Stimulated activated CD8-positive, alpha-beta memory T cell treated with anti-CD3 and anti-CD28 coated beads, Interleukin-4, amount 100 ng/mL, for 48 hours (primary cell): ENCODE measurements at regions not wholly inside any gene's neighbourhood (a gene's known extent, or its start where the extent isn't known, plus 50 kb on each side); places are given as distances from the start of the nearest gene placed in this dataset.

Experiments
- DNase-seq: peaks from one replicate; pipeline ENCODE4 v3.0.0-alpha.2; 2020

DNA sequence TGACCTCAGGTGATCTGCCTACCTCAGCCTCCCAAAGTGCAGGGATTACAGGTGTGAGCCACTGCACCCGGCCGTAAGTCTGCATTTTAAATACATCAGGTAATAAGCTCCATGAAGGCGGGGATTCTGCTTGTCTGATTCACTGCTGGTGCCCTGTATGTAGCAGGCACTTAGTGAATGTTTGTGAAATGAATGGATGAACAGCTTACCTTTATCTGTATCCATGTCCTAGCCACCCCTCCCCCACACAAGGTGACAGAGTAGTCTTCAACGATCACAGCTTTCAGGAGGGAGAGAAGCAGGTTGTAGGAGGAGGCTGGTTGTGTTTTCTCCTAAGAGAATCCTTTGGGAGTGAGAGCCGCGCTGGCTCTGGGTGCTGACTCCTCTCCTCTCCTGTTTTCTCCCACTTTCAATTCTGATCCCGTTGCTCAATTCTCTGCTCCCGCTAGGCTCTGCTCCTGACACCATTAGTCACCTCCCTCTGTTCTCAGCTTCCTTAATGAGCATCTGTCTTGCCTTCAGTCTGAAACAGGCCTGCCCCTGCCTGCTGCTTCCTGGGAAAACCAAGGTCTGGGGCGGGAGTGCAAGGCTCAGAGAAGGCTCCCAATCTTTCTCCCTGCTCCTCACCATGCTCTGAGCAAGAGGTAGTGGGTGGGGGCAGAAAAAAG lies 88.8 kb upstream of the CTNNA1 start:
- DNase-seq: no peak

- no peak for DNase-seq
Observed at GRCh38 chr5:138663561-138663960, 88.4 kb upstream of the HSPA9 start.

DNA sequence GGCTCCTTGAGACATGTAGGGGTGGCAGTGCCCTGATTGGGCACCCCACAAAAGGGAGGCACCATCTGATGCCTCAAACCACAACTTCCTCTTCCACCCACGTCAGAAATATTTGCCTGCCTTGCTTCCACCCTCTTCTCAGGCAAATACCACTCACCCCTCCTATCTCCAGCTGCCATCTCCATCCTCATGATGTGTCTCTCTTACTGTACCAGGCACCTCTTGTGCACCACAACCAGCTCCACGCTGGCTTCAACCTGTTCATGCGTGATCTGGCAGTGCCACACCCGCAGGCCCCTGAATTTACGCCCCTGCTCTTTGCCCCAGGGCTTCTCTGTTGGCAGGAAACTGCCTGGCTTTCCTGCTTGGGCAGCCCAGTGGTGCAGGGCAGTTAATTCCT lies 87.8 kb upstream of the HSPA9 start:
- no peak for DNase-seq

- peak; percentile 51 for DNase-seq
Observed at GRCh38 chr5:138662599-138662998, 87.4 kb upstream of the HSPA9 start.

DNA sequence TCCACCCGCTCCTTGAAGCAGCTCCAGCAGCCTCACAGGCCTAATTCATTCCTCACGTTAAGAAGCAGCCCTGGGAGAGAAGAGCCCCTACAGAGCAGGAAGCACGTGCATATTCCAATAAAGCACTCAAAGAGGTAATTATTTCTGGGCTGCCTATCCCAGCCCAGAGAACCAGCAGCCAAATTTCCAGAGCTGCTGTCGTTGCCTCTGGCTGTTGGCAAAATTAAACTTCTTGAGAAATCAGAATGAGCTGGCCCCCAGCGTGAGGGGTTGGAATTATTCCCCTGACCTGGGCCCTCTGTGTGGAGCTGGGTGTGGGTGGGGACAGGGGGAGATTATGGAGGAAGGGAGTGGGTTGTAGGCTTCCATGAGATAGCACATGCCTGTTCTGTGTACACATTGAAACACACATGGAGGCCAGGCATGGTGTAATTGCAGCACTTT lies 86.8 kb upstream of the HSPA9 start:
- DNase-seq: no peak

DNA sequence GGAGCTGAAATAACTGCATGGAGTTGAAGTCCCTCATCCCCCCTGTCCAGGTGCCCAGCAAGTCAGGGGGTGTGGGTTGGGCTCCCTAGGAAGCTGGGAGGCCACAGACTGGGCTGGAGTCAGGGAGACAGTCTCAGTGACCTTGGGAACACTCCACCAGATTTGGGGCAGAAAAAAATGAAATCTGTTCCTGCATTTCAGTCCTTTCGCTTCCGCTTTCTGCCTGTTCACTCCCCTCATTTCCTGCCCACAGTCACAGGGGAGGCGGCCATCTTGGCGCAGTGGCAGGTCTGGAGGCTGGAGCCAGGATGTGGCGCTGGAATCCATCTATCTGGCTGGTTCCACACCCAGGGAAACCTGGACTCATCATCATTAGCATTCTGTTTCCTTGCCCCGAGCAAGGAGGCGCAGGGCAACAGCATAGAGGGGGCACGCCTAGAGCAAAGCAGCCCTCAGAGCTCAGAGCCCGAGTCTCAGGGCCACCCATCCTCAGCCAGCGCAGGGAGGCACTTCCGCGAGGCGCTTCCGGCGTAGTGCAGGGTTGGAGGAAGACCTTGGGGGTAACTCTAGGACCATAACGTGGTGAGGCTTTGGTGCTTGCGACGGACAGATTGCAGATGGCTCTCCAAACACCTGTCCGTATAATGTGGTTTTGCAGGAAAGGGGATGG lies 86.2 kb upstream of the HSPA9 start:
- no peak for DNase-seq

- DNase-seq: no peak
Observed at GRCh38 chr5:138660051-138660572, 84.9 kb upstream of the HSPA9 start.

DNA sequence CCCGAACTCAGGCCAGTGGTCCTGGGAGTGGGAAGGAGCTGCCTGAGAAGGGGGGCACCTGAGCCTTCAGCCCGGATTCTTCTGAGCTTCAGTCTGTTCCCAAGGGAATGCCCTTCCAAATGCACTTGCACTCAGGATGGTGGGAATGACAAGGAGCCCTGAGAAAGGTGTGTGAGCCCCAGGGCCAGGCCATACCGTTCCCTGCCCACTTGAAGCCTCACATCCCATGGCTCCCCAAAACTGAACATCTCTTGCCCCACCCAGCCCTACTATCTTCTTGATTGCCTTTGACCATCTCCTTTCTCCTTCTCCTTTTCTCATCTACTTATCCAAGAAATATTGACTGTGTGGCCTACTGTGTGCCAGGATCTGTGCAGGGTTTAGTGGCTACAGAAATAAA lies 84.4 kb upstream of the HSPA9 start:
- DNase-seq: no peak

DNA sequence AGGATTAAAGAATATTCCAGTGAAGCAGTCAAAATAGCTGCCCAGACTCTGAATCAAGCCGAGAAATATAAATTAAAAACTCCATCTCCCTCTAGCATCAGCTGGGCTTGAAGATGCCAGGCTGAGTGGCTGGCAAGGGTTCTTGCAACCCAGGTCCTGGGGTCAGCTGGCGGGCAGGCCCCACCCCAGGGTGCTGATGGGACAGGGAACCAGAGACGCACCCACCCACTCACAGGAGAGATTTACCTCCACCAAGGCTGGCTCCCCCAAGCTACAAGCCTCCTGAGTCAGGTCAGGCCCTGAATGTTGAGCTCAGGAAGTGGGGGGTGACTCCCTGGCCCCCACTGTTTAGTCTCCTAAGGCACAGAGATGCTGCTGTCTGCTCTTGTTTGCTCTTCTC lies 83.9 kb upstream of the HSPA9 start:
- DNase-seq: no peak

GRCh38 chr5:138658676-138659075 lies 83.5 kb upstream of the HSPA9 start:
- DNase-seq: no peak

DNA sequence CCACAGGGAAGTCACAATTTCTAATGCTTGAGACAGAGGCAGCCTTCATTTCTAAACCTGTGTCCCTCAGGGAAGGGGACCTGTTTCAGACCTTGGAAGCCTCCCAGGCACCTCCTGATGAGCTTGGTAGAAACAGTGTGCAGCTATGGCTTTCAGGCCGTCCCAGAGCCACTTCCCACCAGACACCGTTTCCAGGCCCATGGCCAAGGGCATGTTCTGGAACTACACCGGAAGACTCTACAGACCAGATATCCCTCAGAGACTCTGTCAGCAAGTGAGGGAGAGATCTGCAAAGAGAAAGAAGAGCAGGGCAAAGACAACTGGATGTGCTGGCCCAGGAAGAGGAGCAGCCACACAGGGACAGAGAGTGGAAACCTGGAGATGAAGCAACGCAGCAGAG lies 82.2 kb upstream of the HSPA9 start:
- DNase-seq: no peak

GRCh38 chr5:138656916-138657315 lies 81.7 kb upstream of the HSPA9 start:
- DNase-seq: no peak

DNA sequence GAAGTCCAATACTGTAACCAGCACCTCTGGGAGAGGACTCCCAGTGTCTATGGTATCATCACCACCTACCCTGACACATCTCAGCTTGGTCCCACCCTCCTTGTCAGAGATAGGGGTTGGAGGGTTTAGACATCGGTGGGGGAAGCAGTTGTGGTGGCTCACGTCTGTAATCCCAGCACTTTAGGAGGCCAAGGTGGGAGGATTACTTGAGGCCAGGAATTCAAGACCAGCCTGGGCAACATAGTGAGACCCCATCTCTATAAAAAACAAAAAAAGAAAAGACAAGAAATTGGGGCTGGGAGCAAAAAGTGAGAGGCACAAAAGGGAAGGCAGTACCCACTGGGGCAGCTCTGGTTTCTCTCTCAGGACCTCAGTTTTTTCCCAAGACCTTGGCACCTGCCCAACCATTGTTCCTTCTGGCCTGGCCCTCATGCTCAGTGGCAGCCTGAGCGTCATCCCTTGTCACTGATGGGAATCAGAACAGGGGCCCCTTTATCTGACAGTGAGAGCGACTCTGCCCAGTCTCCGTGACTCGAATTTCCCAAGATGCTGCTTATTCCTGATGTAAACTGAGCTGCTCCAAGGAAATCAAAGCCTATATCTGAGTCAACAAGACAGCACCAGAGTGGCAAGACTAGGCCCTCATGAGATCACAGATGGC lies 80.5 kb upstream of the HSPA9 start:
- no peak for DNase-seq

DNA sequence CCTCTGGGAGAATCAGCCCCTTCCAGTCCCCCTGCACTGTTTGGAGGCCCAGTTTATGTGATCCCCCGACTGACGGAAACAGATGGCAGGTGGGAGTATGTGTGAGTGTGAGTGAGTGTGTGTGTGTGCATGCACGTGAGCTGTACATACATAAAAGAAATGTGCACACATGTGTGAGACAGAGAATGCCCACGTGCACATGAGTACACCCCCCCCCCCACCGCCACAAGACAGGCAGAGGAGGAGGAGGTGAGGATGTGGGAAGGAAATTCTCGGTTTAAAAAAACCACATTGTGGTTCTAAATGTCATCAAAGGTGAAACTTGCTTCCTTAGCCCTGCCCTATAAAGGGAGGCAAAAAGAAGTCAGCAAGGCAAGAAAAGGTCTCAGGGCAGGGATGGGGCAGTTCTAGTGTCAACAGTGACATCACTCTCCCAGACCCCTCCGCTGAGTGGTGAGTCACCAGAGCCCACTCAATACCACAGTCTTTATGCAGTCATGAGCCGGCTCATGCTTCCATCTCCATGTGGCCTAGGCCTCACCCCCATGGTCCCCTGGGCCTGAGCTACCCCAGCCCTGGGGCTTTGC lies 79.2 kb upstream of the HSPA9 start:
- peak; percentile 82 for DNase-seq

- DNase-seq: no peak
Observed at GRCh38 chr5:138653502-138653901, 78.3 kb upstream of the HSPA9 start.

GRCh38 chr5:138651767-138652117 lies 76.5 kb upstream of the HSPA9 start:
- DNase-seq: no peak

DNA sequence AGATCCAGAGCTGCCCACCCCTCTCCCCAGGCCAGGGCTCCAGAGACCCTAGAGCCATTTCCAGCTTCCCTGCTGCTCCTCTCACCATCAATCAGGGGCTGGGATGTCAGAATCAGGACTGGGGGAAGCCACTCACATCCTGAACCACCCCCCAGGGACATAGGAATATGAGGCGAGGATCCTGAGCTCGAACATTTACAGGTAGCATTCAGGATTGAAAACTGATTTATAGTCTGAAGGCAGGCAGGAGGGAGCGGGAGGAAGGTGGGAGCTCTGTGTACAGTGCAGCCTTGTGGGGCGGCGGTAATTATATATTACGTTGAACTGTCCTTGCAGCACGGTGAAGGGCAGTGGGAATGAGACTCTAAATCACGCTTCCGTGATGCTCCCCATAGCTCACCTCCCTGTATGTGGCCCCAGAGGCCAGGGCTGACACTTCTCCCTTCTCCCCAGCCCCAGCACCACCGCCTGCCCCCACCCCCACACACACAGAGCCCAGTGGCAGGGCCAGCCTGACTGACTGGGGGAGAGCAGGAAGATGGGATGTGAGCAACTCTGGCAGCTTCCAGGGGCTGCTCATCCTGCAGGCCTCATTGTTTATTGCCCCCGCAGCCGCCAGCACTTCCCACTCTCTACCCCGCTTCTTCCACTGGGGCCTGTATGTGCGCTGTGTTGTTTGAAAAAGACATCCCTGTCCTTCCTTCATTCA lies 76.0 kb upstream of the HSPA9 start:
- DNase-seq: no peak

DNA sequence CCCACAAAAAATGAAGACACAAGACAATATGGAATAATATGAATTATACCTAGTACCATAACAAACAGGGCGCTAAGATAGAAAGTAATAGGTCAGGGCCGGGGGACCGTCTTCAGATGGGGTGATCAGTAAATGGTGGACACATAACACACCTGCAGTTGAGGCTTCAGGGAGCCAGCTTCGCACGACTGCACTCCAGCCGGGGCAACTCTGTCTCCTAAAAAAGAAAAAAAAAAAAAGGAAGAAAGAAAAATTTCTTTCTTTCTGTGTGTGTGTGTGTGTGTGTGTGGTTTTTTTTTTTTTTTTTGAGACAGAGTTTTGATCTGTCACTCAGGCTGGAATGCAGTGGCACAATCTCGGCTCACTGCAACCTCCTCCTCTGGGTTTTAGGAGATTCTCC lies 75.0 kb upstream of the HSPA9 start:
- no peak for DNase-seq

DNA sequence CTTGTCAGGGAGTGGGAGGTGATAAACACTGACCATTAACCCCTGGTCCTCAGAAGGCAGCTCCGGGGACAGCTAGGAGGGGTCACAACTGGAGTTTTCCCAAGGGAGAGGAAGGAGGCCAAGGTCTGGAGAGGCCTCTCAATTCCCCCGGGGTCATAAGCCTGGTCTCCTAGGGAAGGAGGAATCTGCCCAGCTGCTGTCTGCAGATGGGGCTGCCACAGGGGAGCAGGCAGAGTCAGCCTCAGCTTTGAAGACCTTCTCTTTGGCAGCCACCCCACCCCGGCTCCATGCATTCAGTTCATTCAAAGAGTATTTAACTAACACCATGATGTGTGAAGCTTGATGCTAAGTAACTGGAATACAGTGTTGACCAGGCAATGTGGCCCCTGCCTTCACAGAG lies 74.6 kb upstream of the HSPA9 start:
- no peak for DNase-seq

DNA sequence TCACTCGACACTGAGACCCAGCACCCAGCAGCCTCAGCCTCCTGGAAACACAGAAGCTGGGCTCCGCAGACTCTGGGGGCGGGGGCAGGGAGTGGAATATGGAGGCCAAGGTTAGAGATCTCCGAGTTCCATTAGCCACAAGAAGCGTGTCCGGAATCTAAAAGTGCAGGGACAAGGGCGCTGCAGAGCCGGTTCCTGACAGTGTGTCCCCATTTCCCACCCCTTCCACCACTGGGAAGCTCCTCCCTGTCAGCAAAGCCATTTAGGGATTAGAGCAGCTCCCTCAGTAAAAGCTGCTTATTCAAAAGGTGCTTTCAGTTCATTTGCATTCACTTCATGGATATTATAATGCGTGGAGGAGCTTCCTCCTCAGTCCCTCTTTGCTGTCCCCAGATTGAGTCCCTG lies 74.1 kb upstream of the HSPA9 start:
- DNase-seq: no peak

GRCh38 chr5:138648841-138649240 lies 73.6 kb upstream of the HSPA9 start:
- DNase-seq: no peak

- no peak for DNase-seq
Observed at GRCh38 chr5:138647794-138648410, 72.7 kb upstream of the HSPA9 start.
